PC-9 (cell line): ENCODE measurements at regions not wholly inside any gene's neighbourhood (a gene's known extent, or its start where the extent isn't known, plus 50 kb on each side); places are given as distances from the start of the nearest gene placed in this dataset.

ENCODE experiments used
- CTCF ChIP-seq: fragments of 200-600 bp; sonication (generic); conservative IDR thresholded peaks from 2 replicates; pipeline ENCODE4 v1.6.1; 2017; ENCODE audit warnings: mixed run types, antibody characterized with exemption, mild to moderate bottlenecking, moderate library complexity
- EZH2 ChIP-seq: fragments of 200-600 bp; sonication (generic); IDR thresholded peaks from 2 replicates; pipeline ENCODE4 v1.8.0; 2017; ENCODE audit warnings: antibody characterized with exemption, low read depth

GRCh38 chr6:3608159-3608558 is 143.4 kb downstream of the PXDC1 start:
- no peak for TF ChIP-seq EZH2
- TF ChIP-seq CTCF = no peak
